AG08396 (cell line): ENCODE measurements at regions not wholly inside any gene's neighbourhood (a gene's known extent, or its start where the extent isn't known, plus 50 kb on each side); places are given as distances from the start of the nearest gene placed in this dataset.

Experiments
- DNase-seq: peaks from one replicate; pipeline ENCODE4 v3.0.0; 2012; ENCODE audit warnings: low spot score, mixed read lengths

- no peak for DNase-seq
These were observed 160.4 kb upstream of the PWP1 start for GRCh38 chr12:107525063-107525718.

DNA sequence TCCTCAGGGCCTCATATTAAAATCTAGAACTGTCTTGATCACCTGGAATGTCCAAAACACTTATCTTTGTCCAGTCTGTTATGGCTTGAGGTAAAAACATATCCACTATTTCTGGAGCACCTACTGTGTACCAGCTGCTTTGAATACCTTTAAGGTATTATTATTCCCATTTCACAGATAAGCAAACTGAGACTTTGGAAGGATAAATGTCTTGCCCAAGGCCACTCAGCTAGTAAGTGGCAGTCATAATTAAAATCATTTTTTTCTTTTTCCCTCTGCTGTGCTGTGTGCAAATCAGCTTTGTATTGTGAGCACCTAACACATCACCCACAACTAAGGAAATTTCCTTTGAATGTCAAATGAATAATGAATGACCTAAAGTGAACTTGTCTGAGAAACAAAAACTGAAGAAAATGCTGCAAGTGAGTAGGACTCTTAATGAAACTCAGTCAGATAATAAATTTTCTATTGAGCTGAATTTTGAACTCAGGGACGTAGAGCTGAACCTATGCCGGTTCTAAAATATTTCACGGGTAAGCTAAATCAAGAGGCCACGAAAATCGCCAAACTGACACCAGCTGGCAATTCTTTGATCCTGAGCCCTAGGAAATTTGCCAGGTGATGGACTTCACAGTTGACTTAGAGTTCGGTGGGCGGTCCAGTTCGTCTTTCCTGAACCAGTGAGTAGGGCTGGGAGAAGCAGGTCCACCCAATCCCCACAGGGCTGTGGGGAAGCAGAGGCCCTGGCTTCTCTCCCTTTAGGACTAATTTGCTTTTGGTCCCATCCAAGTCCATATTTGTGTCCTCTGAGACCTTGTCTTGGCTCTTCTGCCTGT lies 159.7 kb upstream of the PWP1 start:
- no peak for DNase-seq

DNA sequence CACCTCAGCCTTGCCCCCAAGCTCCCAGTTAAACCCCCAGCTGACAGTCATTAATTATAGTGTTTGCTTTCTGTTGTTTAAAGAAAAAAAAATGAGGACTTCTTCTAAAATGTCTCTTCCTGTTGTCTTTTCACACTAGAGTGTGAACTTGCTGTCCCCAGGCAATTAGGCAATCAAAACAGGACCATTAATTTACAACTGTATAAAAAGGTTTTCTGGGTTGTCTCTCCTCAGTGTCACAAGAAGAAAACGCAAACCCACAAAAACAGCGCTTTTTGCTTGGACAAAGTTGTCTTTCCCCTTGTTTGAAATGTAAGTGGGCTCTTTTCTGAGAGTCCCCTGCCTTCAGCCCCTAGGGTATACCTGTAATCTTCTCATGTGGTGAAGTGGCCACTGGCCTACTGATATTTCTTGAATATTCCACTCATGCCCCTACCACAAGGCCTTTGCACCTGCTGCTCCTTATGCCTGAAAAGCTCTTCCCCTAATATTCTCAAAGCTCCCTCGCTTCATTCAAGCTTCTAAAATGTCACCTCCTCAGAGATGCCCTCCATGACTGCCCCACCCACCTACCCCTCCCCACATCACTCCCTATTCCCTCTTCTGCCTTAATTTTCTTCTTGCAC lies 158.9 kb upstream of the PWP1 start:
- no peak for DNase-seq

- DNase-seq, result no peak
These were observed 156.8 kb upstream of the PWP1 start for GRCh38 chr12:107528731-107529365.

DNA sequence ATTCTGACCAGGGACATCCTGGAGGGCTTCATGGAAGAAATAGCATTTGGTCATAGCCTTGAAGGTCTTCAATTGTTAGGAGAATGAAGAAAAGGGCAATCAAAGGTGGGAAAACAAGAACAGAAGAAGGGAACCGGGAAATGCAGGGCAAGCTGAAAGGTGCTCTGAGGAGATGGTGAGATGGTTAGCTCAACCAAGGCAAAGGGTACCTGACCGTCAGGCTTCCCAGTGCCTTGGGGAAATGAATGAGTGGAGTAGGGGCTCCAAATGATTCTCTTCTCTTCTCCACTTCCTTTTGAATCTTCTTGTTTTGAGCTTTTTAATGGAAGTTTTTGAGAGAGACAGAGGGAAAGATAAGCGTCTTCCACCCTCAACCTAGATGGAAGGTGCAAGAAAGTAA lies 155.6 kb upstream of the PWP1 start:
- DNase-seq, result no peak

GRCh38 chr12:107530701-107531100 lies 154.9 kb upstream of the PWP1 start:
- DNase-seq, result no peak

- DNase-seq, result no peak
These were observed 152.4 kb upstream of the PWP1 start for GRCh38 chr12:107533218-107533617.

DNA sequence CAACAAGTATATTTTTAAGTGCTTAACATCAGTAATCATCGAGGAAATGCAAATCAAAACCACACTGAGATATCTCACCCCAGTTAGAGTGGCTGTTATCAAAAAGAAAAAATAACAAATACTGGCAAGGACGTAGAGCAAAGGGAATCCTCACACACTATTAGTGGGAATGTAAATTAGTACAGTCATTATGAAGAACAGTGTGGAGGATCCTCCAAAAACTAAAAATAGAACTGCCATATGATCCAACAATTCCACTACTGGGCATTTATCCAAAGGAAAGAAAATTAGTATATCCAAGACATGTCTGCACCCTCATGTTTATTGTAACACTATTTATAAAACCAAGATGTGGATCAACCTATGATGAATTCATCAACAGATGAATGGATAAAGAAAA lies 149.0 kb upstream of the PWP1 start:
- no peak for DNase-seq

DNA sequence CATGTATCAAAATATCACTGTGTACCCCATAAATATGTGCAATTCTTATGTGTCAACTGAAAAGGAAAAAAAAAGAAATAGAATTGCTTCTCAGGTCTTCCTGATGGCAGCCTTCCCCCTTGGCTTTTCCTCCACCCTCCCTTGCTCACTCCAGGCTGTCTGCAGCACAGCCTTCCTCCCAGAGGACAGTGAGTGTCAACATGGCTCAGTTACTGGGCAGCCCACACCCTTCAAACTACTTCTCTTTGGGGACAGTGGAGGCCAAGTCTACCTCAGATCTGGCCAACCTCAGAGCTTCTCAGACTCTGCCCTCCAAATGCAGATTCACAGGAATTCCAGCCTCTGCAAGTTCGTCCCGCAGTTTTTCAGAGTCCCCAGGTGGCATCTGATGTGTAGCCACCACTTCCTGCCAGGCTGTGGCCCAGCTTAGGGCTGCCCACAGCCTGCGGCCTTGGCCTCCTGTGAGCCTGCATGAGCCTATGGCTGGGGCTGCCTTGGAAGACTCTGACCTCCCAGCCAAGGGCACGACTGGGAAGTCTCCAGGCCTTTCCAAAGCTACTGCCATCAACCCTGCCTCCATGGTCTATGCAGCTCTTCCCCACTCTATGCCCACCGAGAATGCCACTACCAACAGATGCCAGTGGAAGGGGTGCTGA lies 148.0 kb upstream of the PWP1 start:
- DNase-seq, result no peak

DNA sequence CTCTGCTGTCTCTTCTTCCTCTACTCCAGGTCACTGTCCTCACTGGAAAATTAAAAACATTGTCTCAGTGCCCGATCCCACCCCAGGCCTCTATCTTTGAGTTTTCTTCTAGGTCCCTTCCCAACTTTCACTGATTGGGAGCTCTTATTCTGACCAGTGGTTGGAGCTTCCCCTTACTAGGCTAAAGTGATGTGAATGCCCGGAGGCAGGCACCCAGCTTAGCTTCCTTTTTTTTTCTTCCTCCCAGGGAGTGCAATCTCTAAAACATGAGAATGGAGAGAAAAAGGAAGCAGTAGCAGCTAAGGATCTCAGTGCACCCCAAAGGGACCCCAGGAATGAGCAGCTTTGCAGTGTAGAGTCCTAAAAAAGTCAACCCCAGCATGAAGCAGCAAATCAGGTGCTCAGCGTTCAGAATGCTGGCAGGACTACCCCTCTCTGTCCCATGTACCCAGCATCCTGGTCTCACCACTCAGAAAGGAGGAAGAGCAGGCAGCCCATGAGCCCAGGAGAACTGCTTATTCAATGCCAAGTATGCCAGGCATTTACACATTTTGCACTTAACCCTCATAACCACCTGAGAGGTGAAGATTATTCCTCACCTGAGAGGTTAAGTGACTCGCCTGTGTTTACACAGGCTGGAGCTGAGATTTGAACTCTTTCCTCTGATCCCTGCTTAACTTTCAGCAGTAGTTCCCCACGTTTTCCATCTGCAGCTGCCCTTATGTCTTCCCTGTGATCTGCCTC lies 146.2 kb upstream of the PWP1 start:
- DNase-seq, result no peak

DNA sequence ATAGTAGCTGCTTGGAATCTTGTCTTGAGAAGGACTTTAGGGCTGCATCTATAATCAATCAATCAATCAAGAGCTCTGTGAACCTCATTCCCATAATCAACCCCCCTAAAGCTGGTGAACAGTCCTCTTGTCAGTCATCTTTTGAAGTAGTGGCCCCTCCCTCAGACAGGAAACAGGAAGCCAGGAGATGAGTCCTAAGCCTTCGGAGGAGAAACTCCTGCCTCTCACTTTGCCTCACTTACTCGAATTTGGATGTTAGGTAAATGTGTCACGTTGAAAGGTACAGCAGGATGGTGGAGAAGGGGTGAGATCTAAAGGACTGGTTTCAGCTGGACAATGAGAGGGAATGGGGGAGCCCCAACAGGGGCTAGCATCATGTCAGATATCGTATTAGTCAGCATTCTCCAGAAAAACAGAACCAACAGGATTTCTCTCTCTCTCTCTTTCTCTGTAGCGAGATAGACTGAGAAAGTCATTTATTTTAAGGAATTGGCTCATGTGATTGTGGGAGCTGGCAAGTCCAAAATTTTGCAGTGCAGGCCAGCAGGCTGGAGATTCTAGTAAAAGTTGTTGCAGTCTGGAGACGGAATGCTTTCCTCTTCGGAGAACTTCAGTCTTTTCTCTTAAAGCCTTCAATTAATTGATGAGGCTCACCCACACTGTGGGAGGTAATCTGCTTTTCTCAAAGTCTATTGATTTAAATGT lies 144.4 kb upstream of the PWP1 start:
- DNase-seq, result no peak

- no peak for DNase-seq
These were observed 142.2 kb upstream of the PWP1 start for GRCh38 chr12:107543416-107543815.

DNA sequence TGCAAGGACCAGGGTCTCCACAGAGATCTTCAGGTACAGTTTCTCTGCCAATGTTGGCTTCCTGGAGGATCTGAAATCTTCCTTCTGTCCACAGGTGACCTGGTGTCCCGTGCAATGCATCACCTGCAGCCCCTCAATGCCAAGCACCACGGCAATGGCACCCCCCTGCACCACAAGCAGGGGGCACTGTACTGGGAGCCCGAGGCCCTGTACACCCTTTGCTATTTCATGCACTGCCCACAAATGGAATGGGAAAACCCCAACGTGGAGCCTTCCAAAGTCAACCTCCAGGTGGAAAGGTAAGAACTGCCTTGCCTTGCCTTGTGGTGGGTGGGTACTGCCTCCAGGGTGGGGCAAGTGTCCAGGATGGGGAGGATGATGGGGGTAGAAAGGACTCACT lies 141.8 kb upstream of the PWP1 start:
- no peak for DNase-seq

- no peak for DNase-seq
These were observed 140.7 kb upstream of the PWP1 start for GRCh38 chr12:107544937-107545336.

DNA sequence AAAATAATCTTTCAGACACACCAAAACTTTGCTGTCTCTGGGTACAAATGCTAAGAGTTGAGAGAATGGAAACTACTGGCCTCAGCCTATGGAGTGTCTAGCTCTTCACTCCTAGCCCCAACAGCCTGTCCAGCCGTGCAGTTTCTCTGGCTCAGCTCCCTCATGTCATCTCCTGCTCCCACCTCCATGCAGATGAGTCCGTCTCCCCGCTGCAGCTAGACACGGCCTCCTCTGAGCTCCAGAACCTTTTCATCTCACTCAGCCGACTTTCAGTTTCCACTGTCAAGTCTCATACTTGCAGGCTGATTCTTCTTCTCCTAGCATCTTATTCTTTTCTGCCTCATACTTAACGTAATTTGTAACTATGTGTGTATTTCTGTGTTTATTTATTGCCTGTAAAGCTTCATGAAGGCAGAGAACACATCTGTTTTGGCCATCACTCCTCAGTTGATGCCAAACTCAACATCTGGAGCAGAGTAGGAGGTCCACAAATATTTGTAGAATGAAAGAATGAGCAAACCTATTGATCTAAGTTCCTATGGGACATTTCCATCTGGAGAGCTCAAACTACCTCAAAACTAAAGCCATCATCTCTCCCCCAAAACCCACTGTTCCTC lies 139.8 kb upstream of the PWP1 start:
- no peak for DNase-seq

DNA sequence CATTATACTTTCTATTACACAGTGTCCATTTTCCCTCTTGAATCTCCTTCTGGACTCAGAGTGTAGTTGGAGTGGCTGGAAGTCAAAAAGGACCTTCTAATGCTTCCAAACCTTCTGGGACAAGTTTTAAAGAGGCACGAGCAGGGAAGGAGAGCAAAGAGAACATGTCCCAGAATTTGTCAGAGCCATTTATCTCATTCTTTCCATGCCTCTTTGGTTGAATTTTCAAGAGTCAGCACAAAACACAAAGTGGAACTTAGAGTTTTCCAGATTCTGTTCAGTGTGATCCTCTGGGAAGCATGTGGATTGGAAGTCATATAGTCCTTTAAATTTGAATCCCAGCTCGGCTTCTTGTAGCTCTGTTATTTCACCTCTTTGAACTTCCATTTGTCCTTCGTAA lies 138.2 kb upstream of the PWP1 start:
- no peak for DNase-seq

- DNase-seq, result no peak
These were observed 135.7 kb upstream of the PWP1 start for GRCh38 chr12:107549651-107550480.

- no peak for DNase-seq
These were observed 134.2 kb upstream of the PWP1 start for GRCh38 chr12:107551434-107551833.

- no peak for DNase-seq
These were observed 133.3 kb upstream of the PWP1 start for GRCh38 chr12:107552263-107552662.
